ENCODE measurements at regions not wholly inside any gene's neighbourhood (a gene's known extent, or its start where the extent isn't known, plus 50 kb on each side); places are given as distances from the start of the nearest gene placed in this dataset.

- TF ChIP-seq CTCF (IDR thresholded peaks at IDR 0.05) (no peak), POLR2A (IDR thresholded peaks at IDR 0.05) (no peak)
These were observed 443.8 kb upstream of the EPHA6 start for GRCh38 chr3:96370637-96371036.

Data from Peyer's patch (tissue), 4 donors.